VCaP (cell line): ENCODE measurements at regions not wholly inside any gene's neighbourhood (a gene's known extent, or its start where the extent isn't known, plus 50 kb on each side); places are given as distances from the start of the nearest gene placed in this dataset.

Experiments used
- H3K27ac ChIP-seq: fragments of 450-650 bp; 2 replicates; pipeline ENCODE4 v1.5.1; 2017
- TF ChIP-seq, protein P1 (sequence below): fragments of 450-650 bp; conservative IDR thresholded peaks from 2 replicates; pipeline ENCODE4 v1.5.1; 2017; ENCODE audit warnings: mild to moderate bottlenecking, moderate library complexity

DNA sequence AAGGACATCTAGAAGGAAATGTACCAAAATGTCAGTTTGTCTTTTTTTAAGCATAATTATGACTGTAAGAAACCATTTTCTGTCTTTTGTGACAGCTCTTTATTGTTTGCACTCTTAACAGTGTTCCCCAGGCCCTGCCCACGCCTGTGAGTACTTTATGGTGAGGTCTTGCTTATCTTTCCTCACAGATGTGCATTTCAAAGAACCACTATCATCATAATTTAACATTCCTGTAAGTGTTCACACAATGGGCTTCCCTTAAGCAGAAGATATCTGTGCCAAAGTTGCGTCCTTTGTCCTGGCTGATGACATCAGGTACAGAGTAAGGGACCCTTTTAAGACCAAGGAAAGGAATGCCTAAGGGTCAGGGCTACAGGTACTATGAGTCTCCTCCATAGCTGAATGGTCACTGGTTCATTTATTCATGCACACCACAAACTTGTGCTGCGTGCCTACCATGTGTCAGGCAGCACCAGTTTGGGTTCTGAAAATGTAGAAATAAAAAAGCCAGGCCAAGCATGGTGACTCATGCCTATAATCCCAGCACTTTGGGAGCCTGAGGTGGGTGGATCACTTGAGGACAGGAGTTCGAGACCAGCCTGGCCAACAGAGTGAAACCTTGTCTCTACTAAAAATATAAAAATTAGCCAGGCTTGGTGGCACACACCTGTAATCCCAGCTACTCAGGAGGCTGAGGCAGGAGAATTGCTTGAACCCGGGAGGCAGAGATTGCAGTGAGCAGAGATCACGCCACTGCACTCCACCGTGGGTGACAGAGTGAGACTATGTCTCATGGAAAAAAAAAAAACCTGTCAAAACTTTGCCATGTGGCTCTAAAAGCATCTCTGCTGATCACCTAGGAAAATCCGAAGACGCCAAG is 55.4 kb upstream of the NLK start:
- TF ChIP-seq, protein P1, sequence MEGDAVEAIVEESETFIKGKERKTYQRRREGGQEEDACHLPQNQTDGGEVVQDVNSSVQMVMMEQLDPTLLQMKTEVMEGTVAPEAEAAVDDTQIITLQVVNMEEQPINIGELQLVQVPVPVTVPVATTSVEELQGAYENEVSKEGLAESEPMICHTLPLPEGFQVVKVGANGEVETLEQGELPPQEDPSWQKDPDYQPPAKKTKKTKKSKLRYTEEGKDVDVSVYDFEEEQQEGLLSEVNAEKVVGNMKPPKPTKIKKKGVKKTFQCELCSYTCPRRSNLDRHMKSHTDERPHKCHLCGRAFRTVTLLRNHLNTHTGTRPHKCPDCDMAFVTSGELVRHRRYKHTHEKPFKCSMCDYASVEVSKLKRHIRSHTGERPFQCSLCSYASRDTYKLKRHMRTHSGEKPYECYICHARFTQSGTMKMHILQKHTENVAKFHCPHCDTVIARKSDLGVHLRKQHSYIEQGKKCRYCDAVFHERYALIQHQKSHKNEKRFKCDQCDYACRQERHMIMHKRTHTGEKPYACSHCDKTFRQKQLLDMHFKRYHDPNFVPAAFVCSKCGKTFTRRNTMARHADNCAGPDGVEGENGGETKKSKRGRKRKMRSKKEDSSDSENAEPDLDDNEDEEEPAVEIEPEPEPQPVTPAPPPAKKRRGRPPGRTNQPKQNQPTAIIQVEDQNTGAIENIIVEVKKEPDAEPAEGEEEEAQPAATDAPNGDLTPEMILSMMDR: no peak
- no peak overlapping the region for H3K27ac ChIP-seq

DNA sequence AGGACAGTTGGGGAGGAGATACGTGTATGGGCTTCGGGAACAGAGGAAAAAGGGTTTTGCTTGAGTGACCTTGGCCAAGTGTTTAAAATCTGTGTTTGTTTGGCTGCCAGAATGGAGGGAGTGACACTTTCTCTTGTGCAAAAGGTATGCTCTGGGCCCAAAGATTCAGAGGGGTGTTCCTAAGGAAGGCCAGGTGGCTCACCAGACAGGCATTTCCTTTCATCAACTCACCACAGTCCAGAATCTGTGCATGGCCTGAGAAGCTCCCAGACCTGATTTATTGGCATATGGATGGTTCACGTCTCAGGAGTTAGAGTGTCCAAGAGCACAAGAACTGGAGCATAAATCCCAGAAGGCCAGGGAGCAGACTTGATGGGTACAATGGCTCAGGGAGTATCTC is 53.4 kb upstream of the NLK start:
- TF ChIP-seq, protein P1: no peak
- H3K27ac ChIP-seq: no peak overlapping the region

DNA sequence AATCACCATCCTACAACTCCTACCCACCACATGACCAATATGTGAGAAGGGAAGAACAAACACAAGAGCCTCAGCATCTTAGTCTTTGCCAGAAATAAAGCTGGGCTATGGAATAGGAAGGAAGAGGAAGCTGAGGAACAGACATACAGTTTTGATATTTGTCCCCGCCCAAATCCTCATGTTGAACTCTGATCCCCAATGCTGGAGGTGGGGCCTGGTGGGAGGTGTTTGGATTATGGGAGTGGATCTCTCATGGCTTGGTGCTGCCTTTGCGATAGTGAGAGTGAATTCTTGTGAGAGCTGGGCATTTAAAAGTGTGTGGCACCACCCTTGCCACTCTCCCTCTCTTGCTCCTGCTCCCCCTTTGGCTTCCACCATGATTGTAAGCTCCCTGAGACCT is 52.4 kb upstream of the NLK start:
- no peak overlapping the region for H3K27ac ChIP-seq
- TF ChIP-seq, protein P1: no peak

DNA sequence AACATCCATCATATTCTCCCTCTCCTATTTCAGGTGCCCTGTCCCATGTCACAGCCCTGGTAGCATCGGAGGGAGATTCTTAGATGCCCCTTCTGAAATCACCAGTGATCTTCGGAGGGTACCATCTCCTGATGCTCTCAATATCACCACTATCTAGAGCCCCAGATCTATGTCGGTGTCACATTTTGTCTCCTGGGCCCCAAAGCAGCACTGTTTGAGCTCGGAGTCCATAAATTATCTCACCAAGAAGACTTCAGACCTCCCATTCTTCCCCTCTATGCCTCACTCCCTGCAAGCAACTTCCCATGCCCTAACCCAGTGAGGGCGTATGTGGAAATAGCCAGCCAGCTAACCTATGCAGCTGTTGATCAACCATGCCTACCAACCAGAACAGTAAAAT is 51.5 kb upstream of the NLK start:
- TF ChIP-seq, protein P1: no peak

DNA sequence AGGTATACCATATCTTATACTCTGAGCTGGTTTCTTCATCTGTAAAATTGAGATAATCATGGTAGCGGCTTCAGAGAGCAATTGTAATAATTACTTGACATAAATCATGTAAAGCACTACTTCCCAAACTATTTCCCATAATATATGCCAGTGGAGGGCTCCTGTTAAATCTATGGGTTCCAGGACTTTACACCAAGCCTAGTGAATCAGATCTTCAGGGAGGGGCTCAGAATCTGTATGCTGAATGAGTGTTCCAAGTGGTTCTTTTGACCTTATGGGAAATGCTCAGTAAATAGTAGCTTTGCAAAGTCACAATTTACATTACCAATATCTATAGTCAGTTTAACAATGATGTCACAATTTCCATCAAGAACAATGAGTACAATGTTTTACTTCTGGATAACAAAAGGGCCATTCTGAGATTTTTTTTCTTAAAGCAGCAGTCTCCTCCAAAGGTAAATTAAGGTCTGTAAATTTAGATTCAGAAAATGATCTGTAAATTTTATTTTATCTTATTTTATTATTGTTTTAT is 50.9 kb upstream of the NLK start:
- TF ChIP-seq, protein P1: no peak
- no peak overlapping the region for H3K27ac ChIP-seq

More for the DNA sequence above, 51.5 kb upstream of the NLK start:
- no peak overlapping the region for H3K27ac ChIP-seq
